GM10266 (cell line): ENCODE measurements at regions not wholly inside any gene's neighbourhood (a gene's known extent, or its start where the extent isn't known, plus 50 kb on each side); places are given as distances from the start of the nearest gene placed in this dataset.
"Not testable (repeated sequence)": the region's sequence is repeated elsewhere in the genome, so short reads cannot be mapped to it uniquely, and the experiment has no call there.

Experiments
- DNase-seq: peaks from one replicate; pipeline ENCODE4 v3.0.0; 2012; ENCODE audit errors: extremely low spot score

GRCh38 chr2:87516369-87516967 lies 231.4 kb upstream of the PLGLB2 start:
- not testable (repeated sequence) for DNase-seq

- not testable (repeated sequence) for DNase-seq
Measured at GRCh38 chr2:87517438-87517837, 230.4 kb upstream of the PLGLB2 start.

GRCh38 chr2:87518066-87518465 lies 229.8 kb upstream of the PLGLB2 start:
- not testable (repeated sequence) for DNase-seq

GRCh38 chr2:87518547-87518946 lies 229.3 kb upstream of the PLGLB2 start:
- DNase-seq: not testable (repeated sequence)

GRCh38 chr2:87519158-87520011 lies 228.5 kb upstream of the PLGLB2 start:
- not testable (repeated sequence) for DNase-seq

GRCh38 chr2:87521057-87521456 lies 226.8 kb upstream of the PLGLB2 start:
- DNase-seq: not testable (repeated sequence)

GRCh38 chr2:87521489-87521888 lies 226.4 kb upstream of the PLGLB2 start:
- not testable (repeated sequence) for DNase-seq

GRCh38 chr2:87524619-87525188 lies 223.2 kb upstream of the PLGLB2 start:
- DNase-seq: not testable (repeated sequence)

- DNase-seq: not testable (repeated sequence)
Measured at GRCh38 chr2:87525497-87525991, 222.3 kb upstream of the PLGLB2 start.

GRCh38 chr2:87526258-87526657 lies 221.6 kb upstream of the PLGLB2 start:
- DNase-seq: not testable (repeated sequence)

- not testable (repeated sequence) for DNase-seq
Measured at GRCh38 chr2:87531968-87532715, 215.7 kb upstream of the PLGLB2 start.

- DNase-seq: not testable (repeated sequence)
Measured at GRCh38 chr2:87533390-87534272, 214.3 kb upstream of the PLGLB2 start.

GRCh38 chr2:87534273-87534889 lies 213.5 kb upstream of the PLGLB2 start:
- DNase-seq: not testable (repeated sequence)

GRCh38 chr2:87536427-87536826 lies 211.5 kb upstream of the PLGLB2 start:
- DNase-seq: not testable (repeated sequence)

- DNase-seq: not testable (repeated sequence)
Measured at GRCh38 chr2:87537251-87537671, 210.6 kb upstream of the PLGLB2 start.

GRCh38 chr2:87538268-87538667 lies 209.6 kb upstream of the PLGLB2 start:
- DNase-seq: not testable (repeated sequence)

GRCh38 chr2:87539151-87539943 lies 208.5 kb upstream of the PLGLB2 start:
- DNase-seq: not testable (repeated sequence)

GRCh38 chr2:87540242-87540641 lies 207.6 kb upstream of the PLGLB2 start:
- not testable (repeated sequence) for DNase-seq

GRCh38 chr2:87542599-87543174 lies 205.2 kb upstream of the PLGLB2 start:
- DNase-seq: not testable (repeated sequence)
